Left lung (tissue), 4 donors: ENCODE measurements at regions not wholly inside any gene's neighbourhood (a gene's known extent, or its start where the extent isn't known, plus 50 kb on each side); places are given as distances from the start of the nearest gene placed in this dataset.

ENCODE experiments used
- ATAC-seq: fragments of 200-7000 bp; cut with Tn5 transposase; one replicate; pipeline ENCODE4 v1.9.1; 2020; ENCODE audit warnings: moderate library complexity
- DNase-seq, 4 donors: peaks; one replicate each; pipeline ENCODE4 v3.0.0-alpha.2; 2013 to 2020
- H3K27ac ChIP-seq, 2 donors: fragments of 200-600 bp; sonication (generic) in 1 of 2; one replicate each; pipeline versions ENCODE4 v1.5.0 to v1.8.0; 2020 to 2021
- H3K27me3 ChIP-seq, 2 donors: fragments of 200-600 bp; sonication (generic) in 1 of 2; one replicate each; pipeline versions ENCODE4 v1.5.0 to v1.8.0; 2020 to 2021
- H3K36me3 ChIP-seq, 2 donors: fragments of 200-600 bp; sonication (generic) in 1 of 2; one replicate each; pipeline versions ENCODE4 v1.5.0 to v1.8.0; 2020 to 2021
- H3K4me1 ChIP-seq, 2 donors: fragments of 200-600 bp; one replicate each; pipeline ENCODE4 v1.8.0; 2021
- H3K4me3 ChIP-seq, 2 donors: fragments of 200-600 bp; sonication (generic) in 1 of 2; one replicate each; pipeline versions ENCODE4 v1.5.0 to v1.8.0; 2020 to 2021; ENCODE audit warnings: mild to moderate bottlenecking in 1 of 2
- H3K9me3 ChIP-seq, 2 donors: fragments of 200-600 bp; sonication (generic) in 1 of 2; one replicate each; pipeline versions ENCODE4 v1.5.0 to v1.8.0; 2020 to 2021
- CTCF ChIP-seq, 2 donors: fragments of 200-600 bp; sonication (generic) in 1 of 2; IDR thresholded peaks; one replicate each; pipeline versions ENCODE4 v1.5.0 to v1.8.0; 2021; ENCODE audit warnings: antibody characterized with exemption in 2 of 2
- intact Hi-C, 2 donors: fragments of 100-400 bp; cut with DNase I; formaldehyde crosslinking; loops; one replicate each; pipeline versions ENCODE4 v1.11.2 to v1.14.2; 2022
- donor health status: DM: no; HTN: yes; CAD: no.
- donor health status: DM: no; HTN: no; CAD: no.

- DNase-seq (no peak), ATAC-seq (no peak)
- intact Hi-C loops: no loop called here
Observed at GRCh38 chr11:97202613-97203292, 812.9 kb downstream of the JRKL start.

GRCh38 chr11:97218011-97218410 is 828.2 kb downstream of the JRKL start:
- no peaks in the 10 kb centered on the region for H3K27me3 ChIP-seq
- intact Hi-C loops: no loop called here
- H3K4me3 ChIP-seq: no peak overlapping the region
- ATAC-seq (no peak), DNase-seq (no peak)
- H3K9me3 ChIP-seq: no peaks in the 10 kb centered on the region
- no peaks in the 10 kb centered on the region for H3K4me1 ChIP-seq
- no peak overlapping the region for H3K27ac ChIP-seq
- no peaks in the 10 kb centered on the region for H3K36me3 ChIP-seq
- TF ChIP-seq CTCF (IDR thresholded peaks at IDR 0.05): no peak

More at GRCh38 chr11:97202613-97203292, 812.9 kb downstream of the JRKL start:
- no peak overlapping the region for H3K4me3 ChIP-seq
- no peaks in the 10 kb centered on the region for H3K36me3 ChIP-seq
- H3K4me1 ChIP-seq: no peaks in the 10 kb centered on the region
- H3K9me3 ChIP-seq: peaks cover 0 to 12% of the 10 kb centered on the region in 2 donors
- H3K27ac ChIP-seq: no peak overlapping the region
- H3K27me3 ChIP-seq: no peaks in the 10 kb centered on the region
- no peak for TF ChIP-seq CTCF (IDR thresholded peaks at IDR 0.05)

- ATAC-seq (no peak), DNase-seq (no peak)
- Histone ChIP-seq H3K9me3 (peaks cover 0 to 4% of the 10 kb centered on the region in 2 donors), H3K4me3 (no peak overlapping the region), H3K27me3 (no peaks in the 10 kb centered on the region), H3K36me3 (no peaks in the 10 kb centered on the region), H3K4me1 (no peaks in the 10 kb centered on the region), H3K27ac (no peak overlapping the region)
- intact Hi-C loops: no loop called here
- TF ChIP-seq CTCF (IDR thresholded peaks at IDR 0.05): no peak
Observed at GRCh38 chr11:97223647-97224046, 833.8 kb downstream of the JRKL start.

- Histone ChIP-seq H3K9me3 (peaks cover 0 to 4% of the 10 kb centered on the region in 2 donors), H3K4me3 (no peak overlapping the region), H3K27ac (no peak overlapping the region), H3K27me3 (no peaks in the 10 kb centered on the region), H3K4me1 (no peaks in the 10 kb centered on the region), H3K36me3 (no peaks in the 10 kb centered on the region)
- DNase-seq (no peak), ATAC-seq (no peak)
- intact Hi-C loops: no loop called here
- TF ChIP-seq CTCF (IDR thresholded peaks at IDR 0.05): no peak
Observed at GRCh38 chr11:97224396-97224795, 834.6 kb downstream of the JRKL start.

- intact Hi-C loops: no loop called here
- TF ChIP-seq CTCF (IDR thresholded peaks at IDR 0.05): no peak
- Histone ChIP-seq H3K27me3 (no peaks in the 10 kb centered on the region), H3K27ac (no peak overlapping the region), H3K9me3 (peaks cover 0 to 4% of the 10 kb centered on the region in 2 donors), H3K4me1 (no peaks in the 10 kb centered on the region), H3K36me3 (no peaks in the 10 kb centered on the region), H3K4me3 (no peak overlapping the region)
- no peak for ATAC-seq
- no peak for DNase-seq
Observed at GRCh38 chr11:97225794-97226193, 836.0 kb downstream of the JRKL start.
